HG02588 (cell line): ENCODE measurements at regions not wholly inside any gene's neighbourhood (a gene's known extent, or its start where the extent isn't known, plus 50 kb on each side); places are given as distances from the start of the nearest gene placed in this dataset.

Source experiments
- ATAC-seq: cut with Tn5 transposase; IDR thresholded peaks from one replicate; pipeline ENCODE4 v1.9.1; 2021; ENCODE audit warnings: mild to moderate bottlenecking, moderate library complexity; ENCODE audit not compliant: unreplicated experiment

- no peak for ATAC-seq
These were observed 1322.2 kb downstream of the PCDH9 start for GRCh38 chr13:65907666-65908525.

GRCh38 chr13:65901723-65902122 lies 1328.4 kb downstream of the PCDH9 start:
- ATAC-seq, result no peak

- no peak for ATAC-seq
These were observed 1336.1 kb downstream of the PCDH9 start for GRCh38 chr13:65894049-65894448.

DNA sequence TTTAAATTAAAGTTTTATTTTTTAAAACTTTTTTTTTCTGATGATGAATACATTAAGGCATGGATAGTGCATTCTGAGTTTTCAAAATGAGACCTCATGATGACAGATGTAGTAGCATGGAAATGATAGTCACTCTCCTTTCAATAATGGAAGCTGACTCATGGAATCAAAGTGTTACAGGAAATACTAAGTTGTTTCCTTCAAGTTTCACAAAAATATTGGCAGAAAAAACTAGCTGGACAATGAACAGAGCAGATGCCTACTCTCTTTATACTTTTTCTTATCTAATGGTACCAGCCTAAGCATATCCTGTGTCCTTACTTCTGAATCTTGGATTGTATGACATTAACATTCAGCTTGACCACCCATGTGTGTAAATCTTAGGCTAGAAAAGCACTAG lies 1337.3 kb downstream of the PCDH9 start:
- ATAC-seq, result no peak

DNA sequence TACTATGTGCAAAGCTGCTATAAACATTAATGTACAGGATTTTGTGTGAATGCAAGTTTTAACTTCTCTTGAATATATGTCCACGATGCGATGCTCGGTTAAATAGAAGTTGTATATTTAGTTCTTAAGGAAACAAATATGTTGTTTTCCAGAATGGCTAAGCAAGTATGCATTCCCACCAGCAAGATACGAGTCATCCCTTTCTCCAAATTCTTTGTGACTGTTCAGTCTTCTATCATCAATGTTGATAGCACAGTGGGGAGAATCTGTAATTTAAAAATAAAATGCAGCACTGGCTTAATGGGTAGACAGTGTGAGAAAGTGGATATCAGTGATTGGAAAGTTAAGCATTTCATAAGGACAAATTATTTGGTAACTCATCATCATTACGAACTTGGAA lies 1340.8 kb downstream of the PCDH9 start:
- no peak for ATAC-seq

- no peak for ATAC-seq
These were observed 1347.3 kb downstream of the PCDH9 start for GRCh38 chr13:65882810-65883209.

DNA sequence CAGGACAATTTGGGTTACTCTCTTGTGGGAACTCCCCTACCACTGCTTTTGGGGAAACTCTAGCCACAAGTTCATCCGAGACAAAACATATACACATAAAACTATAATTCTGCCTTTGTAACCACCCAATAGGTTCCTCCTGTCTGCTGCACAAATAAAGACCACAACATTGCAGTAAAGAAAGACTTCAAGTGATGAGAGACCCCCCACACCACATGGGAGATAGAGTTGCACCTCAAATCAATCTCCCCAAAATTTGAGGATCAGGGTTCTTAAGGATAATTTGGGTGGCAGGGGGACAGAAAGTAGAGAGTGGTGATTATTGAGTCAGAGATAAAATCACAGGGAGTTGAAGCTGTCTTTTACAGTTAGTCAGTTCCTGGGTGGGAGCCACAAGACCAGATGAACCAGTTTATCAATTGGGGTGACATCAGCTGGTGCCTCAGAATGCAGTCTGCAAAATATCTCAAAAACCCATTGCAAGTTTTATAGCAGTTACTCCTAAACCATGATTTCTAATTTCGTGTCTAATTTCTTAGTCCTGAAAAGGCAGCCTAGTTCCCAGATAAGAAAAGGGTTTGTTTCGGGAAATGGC lies 1348.5 kb downstream of the PCDH9 start:
- no peak for ATAC-seq

GRCh38 chr13:65875031-65875430 lies 1355.1 kb downstream of the PCDH9 start:
- no peak for ATAC-seq

- ATAC-seq, result no peak
These were observed 1357.7 kb downstream of the PCDH9 start for GRCh38 chr13:65872448-65872847.

- ATAC-seq, result no peak
These were observed 1361.3 kb downstream of the PCDH9 start for GRCh38 chr13:65868884-65869283.

GRCh38 chr13:65868099-65868498 lies 1362.0 kb downstream of the PCDH9 start:
- no peak for ATAC-seq

DNA sequence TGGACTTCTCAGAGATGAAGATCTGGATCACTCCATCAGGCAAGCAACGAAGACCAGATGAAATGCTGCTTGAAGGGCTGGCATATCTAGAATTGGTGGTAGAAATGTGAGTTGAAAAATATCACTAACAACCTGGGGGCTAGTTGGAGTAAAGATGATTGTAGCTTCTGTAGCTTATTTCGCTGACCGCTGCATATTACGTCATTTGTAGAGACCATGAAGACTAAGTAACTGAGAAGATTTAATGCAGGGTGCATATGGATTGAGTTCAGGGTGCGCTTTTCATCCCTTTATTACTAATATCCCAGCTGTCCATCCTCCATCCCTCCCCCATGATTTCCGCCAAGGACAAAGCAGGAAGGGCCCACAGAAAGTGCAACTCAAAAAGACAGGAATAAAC lies 1364.0 kb downstream of the PCDH9 start:
- ATAC-seq, result no peak

GRCh38 chr13:65865206-65865605 lies 1364.9 kb downstream of the PCDH9 start:
- ATAC-seq, result no peak

DNA sequence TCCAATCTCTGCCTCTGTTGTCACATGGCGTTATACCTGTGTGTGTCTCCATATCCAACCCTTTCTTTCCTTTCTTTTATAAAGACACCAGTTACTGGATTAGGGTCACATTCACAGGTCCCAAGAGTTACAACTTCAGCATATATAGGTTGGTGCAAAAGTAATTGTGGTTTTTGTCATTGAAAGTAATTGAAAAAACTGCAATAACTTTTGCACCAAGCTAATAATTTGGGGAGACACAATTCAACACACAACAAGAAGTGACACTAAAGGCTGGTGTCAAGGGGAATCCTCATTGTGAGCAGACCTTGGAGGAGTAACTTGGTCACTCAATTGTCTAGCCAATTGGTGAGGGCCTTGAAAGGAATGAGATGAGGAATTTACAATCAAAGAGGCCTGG lies 1366.1 kb downstream of the PCDH9 start:
- ATAC-seq, result no peak

DNA sequence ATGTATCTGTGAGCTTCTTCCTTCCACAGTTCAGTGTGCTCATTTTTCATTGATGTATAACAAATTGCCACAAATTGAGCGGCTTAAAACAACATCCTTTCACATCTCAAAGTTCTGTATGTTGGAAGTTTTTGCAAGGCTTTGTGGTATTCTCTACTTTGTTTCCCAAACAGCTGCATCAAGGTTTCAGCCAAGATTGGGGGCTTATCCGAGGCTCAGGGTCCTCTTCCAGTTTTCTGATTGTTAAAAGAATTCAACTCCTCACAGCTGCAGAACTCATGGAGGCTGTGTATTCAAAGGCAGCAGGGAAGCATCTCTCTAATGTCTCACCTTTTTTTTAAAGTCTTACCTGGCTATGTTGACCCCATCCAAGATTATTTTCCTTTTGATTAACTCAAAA lies 1369.8 kb downstream of the PCDH9 start:
- ATAC-seq, result no peak

GRCh38 chr13:65857942-65858565 lies 1372.1 kb downstream of the PCDH9 start:
- no peak for ATAC-seq

GRCh38 chr13:65856431-65856830 lies 1373.7 kb downstream of the PCDH9 start:
- ATAC-seq, result no peak

DNA sequence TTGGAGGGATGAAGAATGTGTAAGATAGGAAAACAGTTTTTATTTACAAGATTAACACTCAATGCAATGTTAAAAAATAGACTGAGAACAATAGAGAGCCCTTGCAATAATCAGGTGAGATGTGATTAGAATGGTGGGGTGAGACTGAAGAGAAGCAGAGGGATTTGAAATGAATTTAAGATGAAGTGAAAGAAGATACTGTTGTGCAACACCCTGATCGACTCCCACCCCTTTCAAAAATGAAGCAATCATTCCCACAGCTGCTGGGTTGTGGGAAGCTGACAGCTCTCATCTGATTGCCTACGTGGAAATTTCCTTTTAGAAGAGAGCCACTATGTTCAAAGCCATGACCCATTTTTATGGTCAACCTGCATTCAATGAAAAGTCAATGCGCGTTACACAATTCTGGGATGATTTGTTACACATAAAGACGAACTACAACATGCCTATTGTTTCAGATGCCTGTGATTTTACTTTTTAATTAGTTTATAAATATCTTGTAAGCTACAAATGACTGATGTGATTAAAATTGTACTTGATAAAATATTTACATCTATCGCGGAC lies 1374.8 kb downstream of the PCDH9 start:
- no peak for ATAC-seq

DNA sequence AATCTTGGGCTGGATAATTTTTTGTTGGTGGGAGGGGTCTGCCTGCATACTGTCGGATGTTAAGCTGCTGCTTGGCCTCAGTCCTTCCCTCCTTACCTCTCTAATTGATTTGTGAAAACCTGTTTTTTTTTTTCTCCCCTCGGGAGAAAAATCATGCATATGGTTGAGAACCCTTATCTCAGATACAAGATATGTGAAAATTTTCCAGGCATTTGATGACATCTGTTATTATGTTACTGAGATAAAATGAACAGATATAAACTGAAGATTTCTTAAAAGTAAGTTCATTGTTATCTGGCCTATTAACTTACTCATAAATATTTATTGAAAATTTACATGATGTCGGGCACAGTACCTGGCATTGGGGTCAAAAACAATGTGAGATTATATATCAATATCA lies 1375.7 kb downstream of the PCDH9 start:
- ATAC-seq, result no peak

DNA sequence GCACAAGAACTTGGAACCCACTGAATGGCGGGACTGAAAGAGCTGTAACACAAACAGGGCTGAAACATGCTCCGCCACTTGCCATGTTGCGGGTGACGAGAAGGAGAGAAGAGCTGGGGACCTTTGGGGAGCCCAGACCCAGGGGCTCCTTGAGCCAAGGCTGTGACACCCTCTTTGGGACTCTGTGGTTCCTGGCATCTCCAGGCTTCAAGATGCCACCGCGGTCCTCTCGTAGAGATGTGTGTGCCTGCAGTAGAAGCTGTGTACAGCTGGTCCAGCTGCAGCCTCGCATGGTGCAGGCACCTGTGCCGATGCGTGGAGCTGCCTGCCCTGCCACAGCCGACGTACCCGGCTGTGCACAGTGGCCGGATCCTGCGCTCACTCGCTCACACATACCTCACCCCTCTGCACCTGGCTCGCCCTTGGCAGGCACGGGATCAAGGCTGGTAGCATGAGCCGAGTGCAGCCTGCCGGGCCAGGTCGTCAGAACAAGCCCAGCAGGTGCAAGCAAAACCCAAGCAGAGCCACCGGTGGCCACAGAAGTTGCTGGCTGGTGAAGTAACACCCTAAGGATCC lies 1385.8 kb downstream of the PCDH9 start:
- ATAC-seq, result no peak

DNA sequence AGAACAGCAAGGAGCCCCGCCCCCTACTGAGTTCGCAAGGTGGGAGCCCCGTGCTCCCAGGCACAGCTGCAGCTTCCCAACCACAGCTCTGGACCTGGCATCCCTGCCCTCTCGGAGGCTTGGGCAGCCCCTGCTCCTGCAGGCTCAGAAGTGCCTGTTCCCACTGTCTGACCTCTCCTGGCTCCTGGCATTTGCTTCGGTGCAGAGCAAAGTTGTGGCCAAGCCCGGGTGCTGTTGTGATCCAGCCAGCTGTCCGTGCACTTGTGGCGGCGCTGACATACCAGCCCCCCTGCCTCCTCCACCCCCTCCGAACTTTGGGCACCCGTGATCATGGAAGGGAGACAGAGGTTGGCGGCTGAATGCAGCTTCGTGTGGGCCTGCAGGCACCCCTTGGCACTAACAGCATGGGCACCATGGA lies 1386.8 kb downstream of the PCDH9 start:
- ATAC-seq, result no peak
